HEK293 (cell line): ENCODE measurements at regions not wholly inside any gene's neighbourhood (a gene's known extent, or its start where the extent isn't known, plus 50 kb on each side); places are given as distances from the start of the nearest gene placed in this dataset.

ENCODE experiments used
- CTCF ChIA-PET: fragments of 350-600 bp; formaldehyde crosslinking; extraction: SDS; loops from one replicate; lab custom pipeline; 2021; ENCODE audit warnings: antibody characterized with exemption; lab: Yijun Ruan, JAX
- POLR2A ChIA-PET: fragments of 300-600 bp; formaldehyde crosslinking; extraction: SDS; loops from one replicate; lab custom pipeline; 2020; ENCODE audit warnings: antibody characterized with exemption, inconsistent platforms; lab: Yijun Ruan, JAX
- H3K27ac ChIP-seq: fragments of 200-500 bp; sonication (Bioruptor generic); 2 replicates; pipeline ENCODE4 v1.5.1; 2014; ENCODE audit warnings: low read depth, low read length, control low read depth, inconsistent platforms; ENCODE audit errors: extremely low read depth
- H3K36me3 ChIP-seq, 2 experiments: fragments of 200-500 bp in 1 of 2; sonication (Bioruptor generic) in 1 of 2; 1 replicate in 1 of 2; 2 replicates in 1 of 2; pipeline ENCODE4 v1.5.1; 2014 to 2017; ENCODE audit warnings: inconsistent platforms in 2 of 2, low read length in 2 of 2; ENCODE audit not compliant: control insufficient read depth in 2 of 2, insufficient read depth in 1 of 2
- H3K4me1 ChIP-seq: fragments of 200-500 bp; sonication (Bioruptor generic); 2 replicates; pipeline ENCODE4 v1.5.1; 2014; ENCODE audit warnings: mild to moderate bottlenecking, low read length, inconsistent platforms; ENCODE audit not compliant: control insufficient read depth, insufficient read depth
- H3K4me3 ChIP-seq: 2 replicates; pipeline ENCODE4 v1.5.1; 2011; ENCODE audit warnings: low read depth, mild to moderate bottlenecking, control low read depth, low read length, moderate library complexity
- H3K9me3 ChIP-seq: fragments of 200-500 bp; sonication (Bioruptor generic); 2 replicates; pipeline ENCODE4 v1.5.1; 2014; ENCODE audit warnings: low read depth, low read length, inconsistent platforms; ENCODE audit not compliant: control insufficient read depth, insufficient read depth
- BCL11A ChIP-seq: fragments of 450-650 bp; formaldehyde crosslinking; IDR thresholded peaks from 2 replicates; pipeline ENCODE4 v1.5.1; 2016; ENCODE audit warnings: low read depth, missing biosample characterization, missing genetic modification characterization
- GLIS2 ChIP-seq: fragments of 450-650 bp; formaldehyde crosslinking; IDR thresholded peaks from 2 replicates; pipeline ENCODE4 v1.5.1; 2016; ENCODE audit warnings: missing biosample characterization, missing genetic modification characterization
- IKZF3 ChIP-seq: fragments of 450-650 bp; IDR thresholded peaks from 2 replicates; pipeline ENCODE4 v1.5.0; 2018; ENCODE audit warnings: missing biosample characterization, mild to moderate bottlenecking, missing genetic modification characterization, moderate library complexity
- ZBTB10 ChIP-seq: fragments of 450-650 bp; formaldehyde crosslinking; IDR thresholded peaks from 2 replicates; pipeline ENCODE4 v1.5.1; 2016; ENCODE audit warnings: missing biosample characterization, missing genetic modification characterization
- ZBTB20 ChIP-seq: fragments of 450-650 bp; formaldehyde crosslinking; IDR thresholded peaks from 2 replicates; pipeline ENCODE4 v1.5.1; 2016; ENCODE audit warnings: missing biosample characterization, missing genetic modification characterization
- ZFP3 ChIP-seq: fragments of 450-650 bp; formaldehyde crosslinking; IDR thresholded peaks from 2 replicates; pipeline ENCODE4 v1.5.1; 2016; ENCODE audit warnings: low read depth, missing biosample characterization, missing genetic modification characterization
- ZNF133 ChIP-seq: fragments of 450-650 bp; formaldehyde crosslinking; IDR thresholded peaks from 2 replicates; pipeline ENCODE4 v1.5.1; 2016; ENCODE audit warnings: missing biosample characterization, missing genetic modification characterization
- ZNF221 ChIP-seq: fragments of 450-650 bp; formaldehyde crosslinking; IDR thresholded peaks from 2 replicates; pipeline ENCODE4 v1.5.1; 2017; ENCODE audit warnings: missing biosample characterization, missing genetic modification characterization, borderline replicate concordance
- ZNF324 ChIP-seq: fragments of 450-650 bp; formaldehyde crosslinking; IDR thresholded peaks from 2 replicates; pipeline ENCODE4 v1.5.1; 2016; ENCODE audit warnings: missing biosample characterization, missing genetic modification characterization
- ZNF37A ChIP-seq: fragments of 450-650 bp; IDR thresholded peaks from 2 replicates; pipeline ENCODE4 v1.5.1; 2018; ENCODE audit warnings: missing biosample characterization, missing genetic modification characterization
- ZNF521 ChIP-seq: fragments of 450-650 bp; formaldehyde crosslinking; IDR thresholded peaks from 2 replicates; pipeline ENCODE4 v1.5.1; 2017; ENCODE audit warnings: missing biosample characterization, mild to moderate bottlenecking, missing genetic modification characterization
- ZNF558 ChIP-seq: fragments of 450-650 bp; formaldehyde crosslinking; IDR thresholded peaks from 2 replicates; pipeline ENCODE4 v1.5.1; 2016; ENCODE audit warnings: missing biosample characterization, missing genetic modification characterization
- ZNF830 ChIP-seq: fragments of 450-650 bp; IDR thresholded peaks from 2 replicates; pipeline ENCODE4 v1.5.0; 2018; ENCODE audit warnings: missing biosample characterization, missing genetic modification characterization, low read depth, mild to moderate bottlenecking, moderate library complexity
- ZSCAN18 ChIP-seq: fragments of 450-650 bp; formaldehyde crosslinking; IDR thresholded peaks from 2 replicates; pipeline ENCODE4 v1.5.1; 2016; ENCODE audit warnings: missing biosample characterization, missing genetic modification characterization
- TF ChIP-seq, protein P1 (sequence below): fragments of 450-650 bp; formaldehyde crosslinking; IDR thresholded peaks from 2 replicates; pipeline ENCODE4 v1.5.1; 2016; ENCODE audit warnings: missing biosample characterization, missing genetic modification characterization
- TF ChIP-seq, protein P2 (sequence below): fragments of 450-650 bp; formaldehyde crosslinking; IDR thresholded peaks from 2 replicates; pipeline ENCODE4 v1.5.1; 2016; ENCODE audit warnings: missing biosample characterization, missing genetic modification characterization
- TF ChIP-seq, protein P3 (sequence below): fragments of 450-650 bp; formaldehyde crosslinking; IDR thresholded peaks from 2 replicates; pipeline ENCODE4 v1.5.1; 2016; ENCODE audit warnings: missing biosample characterization, missing genetic modification characterization, borderline replicate concordance
- TF ChIP-seq, protein P4 (sequence below): fragments of 450-650 bp; formaldehyde crosslinking; IDR thresholded peaks from 2 replicates; pipeline ENCODE4 v1.5.1; 2016; ENCODE audit warnings: missing biosample characterization, missing genetic modification characterization

GRCh38 chr10:106440355-106440754 lies 724.2 kb downstream of the SORCS1 start:
- no peak for TF ChIP-seq ZFP3
- TF ChIP-seq, protein P1, sequence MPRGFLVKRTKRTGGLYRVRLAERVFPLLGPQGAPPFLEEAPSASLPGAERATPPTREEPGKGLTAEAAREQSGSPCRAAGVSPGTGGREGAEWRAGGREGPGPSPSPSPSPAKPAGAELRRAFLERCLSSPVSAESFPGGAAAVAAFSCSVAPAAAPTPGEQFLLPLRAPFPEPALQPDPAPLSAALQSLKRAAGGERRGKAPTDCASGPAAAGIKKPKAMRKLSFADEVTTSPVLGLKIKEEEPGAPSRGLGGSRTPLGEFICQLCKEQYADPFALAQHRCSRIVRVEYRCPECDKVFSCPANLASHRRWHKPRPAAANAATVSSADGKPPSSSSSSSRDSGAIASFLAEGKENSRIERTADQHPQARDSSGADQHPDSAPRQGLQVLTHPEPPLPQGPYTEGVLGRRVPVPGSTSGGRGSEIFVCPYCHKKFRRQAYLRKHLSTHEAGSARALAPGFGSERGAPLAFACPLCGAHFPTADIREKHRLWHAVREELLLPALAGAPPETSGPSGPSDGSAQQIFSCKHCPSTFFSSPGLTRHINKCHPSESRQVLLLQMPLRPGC (tag by site-specific recombination) = no peak
- TF ChIP-seq ZNF521 (tag by site-specific recombination) = no peak
- no peak for TF ChIP-seq GLIS2 (tag by site-specific recombination)
- no peak for TF ChIP-seq ZNF133
- POLR2A ChIA-PET = interaction anchor here (0.6 kb wide), 1 partner anchor 556 kb away, joined by 3 read pairs; no protein-coding TSS in a partner anchor
- H3K4me3 ChIP-seq = no peak overlapping the region
- no peaks in the 10 kb centered on the region for H3K9me3 ChIP-seq
- no peaks in the 10 kb centered on the region for H3K36me3 ChIP-seq
- H3K27ac ChIP-seq = no peak overlapping the region
- 0 out of 2 replicates have a peak, but pooled peaks cover 4% of the 10 kb centered on the region for H3K4me1 ChIP-seq
- CTCF ChIA-PET = no interaction called here

DNA sequence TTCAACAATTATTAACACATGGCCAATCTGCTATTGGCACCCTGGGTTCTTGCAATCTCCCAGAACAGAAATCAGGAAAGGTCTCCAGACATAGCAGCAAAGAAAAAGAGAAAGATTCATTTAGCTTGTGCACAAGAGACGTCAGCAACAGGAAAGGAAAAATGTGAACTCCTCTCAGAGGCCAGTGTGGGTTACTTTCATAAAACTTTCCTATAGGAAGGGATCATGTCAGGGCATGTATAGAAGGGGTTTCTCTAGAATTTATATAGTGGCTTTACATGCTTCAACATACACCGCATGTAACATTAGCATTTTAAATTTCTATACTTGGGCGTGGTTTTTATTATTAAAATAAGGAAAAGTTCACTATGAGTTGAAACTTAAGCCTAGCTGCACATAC lies 725.1 kb downstream of the SORCS1 start:
- ChIA-PET CTCF (no interaction called here), POLR2A (no interaction called here)
- no peak for TF ChIP-seq ZNF324
- TF ChIP-seq BCL11A (tag by site-specific recombination) = no peak
- TF ChIP-seq ZBTB10 (tag by site-specific recombination) = no peak
- no peak for TF ChIP-seq ZNF830
- TF ChIP-seq, protein P2, sequence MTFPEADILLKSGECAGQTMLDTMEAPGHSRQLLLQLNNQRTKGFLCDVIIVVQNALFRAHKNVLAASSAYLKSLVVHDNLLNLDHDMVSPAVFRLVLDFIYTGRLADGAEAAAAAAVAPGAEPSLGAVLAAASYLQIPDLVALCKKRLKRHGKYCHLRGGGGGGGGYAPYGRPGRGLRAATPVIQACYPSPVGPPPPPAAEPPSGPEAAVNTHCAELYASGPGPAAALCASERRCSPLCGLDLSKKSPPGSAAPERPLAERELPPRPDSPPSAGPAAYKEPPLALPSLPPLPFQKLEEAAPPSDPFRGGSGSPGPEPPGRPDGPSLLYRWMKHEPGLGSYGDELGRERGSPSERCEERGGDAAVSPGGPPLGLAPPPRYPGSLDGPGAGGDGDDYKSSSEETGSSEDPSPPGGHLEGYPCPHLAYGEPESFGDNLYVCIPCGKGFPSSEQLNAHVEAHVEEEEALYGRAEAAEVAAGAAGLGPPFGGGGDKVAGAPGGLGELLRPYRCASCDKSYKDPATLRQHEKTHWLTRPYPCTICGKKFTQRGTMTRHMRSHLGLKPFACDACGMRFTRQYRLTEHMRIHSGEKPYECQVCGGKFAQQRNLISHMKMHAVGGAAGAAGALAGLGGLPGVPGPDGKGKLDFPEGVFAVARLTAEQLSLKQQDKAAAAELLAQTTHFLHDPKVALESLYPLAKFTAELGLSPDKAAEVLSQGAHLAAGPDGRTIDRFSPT (tag by site-specific recombination) = no peak
- no peak for TF ChIP-seq IKZF3
- no peak for TF ChIP-seq ZBTB20 (tag by site-specific recombination)
- TF ChIP-seq ZNF521 (tag by site-specific recombination) = no peak
- no peak for TF ChIP-seq ZNF37A (tag by site-specific recombination)
- TF ChIP-seq ZNF558 (tag by site-specific recombination) = no peak
- TF ChIP-seq ZSCAN18 (tag by site-specific recombination) = no peak
- TF ChIP-seq, protein P3, sequence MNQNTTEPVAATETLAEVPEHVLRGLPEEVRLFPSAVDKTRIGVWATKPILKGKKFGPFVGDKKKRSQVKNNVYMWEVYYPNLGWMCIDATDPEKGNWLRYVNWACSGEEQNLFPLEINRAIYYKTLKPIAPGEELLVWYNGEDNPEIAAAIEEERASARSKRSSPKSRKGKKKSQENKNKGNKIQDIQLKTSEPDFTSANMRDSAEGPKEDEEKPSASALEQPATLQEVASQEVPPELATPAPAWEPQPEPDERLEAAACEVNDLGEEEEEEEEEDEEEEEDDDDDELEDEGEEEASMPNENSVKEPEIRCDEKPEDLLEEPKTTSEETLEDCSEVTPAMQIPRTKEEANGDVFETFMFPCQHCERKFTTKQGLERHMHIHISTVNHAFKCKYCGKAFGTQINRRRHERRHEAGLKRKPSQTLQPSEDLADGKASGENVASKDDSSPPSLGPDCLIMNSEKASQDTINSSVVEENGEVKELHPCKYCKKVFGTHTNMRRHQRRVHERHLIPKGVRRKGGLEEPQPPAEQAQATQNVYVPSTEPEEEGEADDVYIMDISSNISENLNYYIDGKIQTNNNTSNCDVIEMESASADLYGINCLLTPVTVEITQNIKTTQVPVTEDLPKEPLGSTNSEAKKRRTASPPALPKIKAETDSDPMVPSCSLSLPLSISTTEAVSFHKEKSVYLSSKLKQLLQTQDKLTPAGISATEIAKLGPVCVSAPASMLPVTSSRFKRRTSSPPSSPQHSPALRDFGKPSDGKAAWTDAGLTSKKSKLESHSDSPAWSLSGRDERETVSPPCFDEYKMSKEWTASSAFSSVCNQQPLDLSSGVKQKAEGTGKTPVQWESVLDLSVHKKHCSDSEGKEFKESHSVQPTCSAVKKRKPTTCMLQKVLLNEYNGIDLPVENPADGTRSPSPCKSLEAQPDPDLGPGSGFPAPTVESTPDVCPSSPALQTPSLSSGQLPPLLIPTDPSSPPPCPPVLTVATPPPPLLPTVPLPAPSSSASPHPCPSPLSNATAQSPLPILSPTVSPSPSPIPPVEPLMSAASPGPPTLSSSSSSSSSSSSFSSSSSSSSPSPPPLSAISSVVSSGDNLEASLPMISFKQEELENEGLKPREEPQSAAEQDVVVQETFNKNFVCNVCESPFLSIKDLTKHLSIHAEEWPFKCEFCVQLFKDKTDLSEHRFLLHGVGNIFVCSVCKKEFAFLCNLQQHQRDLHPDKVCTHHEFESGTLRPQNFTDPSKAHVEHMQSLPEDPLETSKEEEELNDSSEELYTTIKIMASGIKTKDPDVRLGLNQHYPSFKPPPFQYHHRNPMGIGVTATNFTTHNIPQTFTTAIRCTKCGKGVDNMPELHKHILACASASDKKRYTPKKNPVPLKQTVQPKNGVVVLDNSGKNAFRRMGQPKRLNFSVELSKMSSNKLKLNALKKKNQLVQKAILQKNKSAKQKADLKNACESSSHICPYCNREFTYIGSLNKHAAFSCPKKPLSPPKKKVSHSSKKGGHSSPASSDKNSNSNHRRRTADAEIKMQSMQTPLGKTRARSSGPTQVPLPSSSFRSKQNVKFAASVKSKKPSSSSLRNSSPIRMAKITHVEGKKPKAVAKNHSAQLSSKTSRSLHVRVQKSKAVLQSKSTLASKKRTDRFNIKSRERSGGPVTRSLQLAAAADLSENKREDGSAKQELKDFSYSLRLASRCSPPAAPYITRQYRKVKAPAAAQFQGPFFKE (tag by site-specific recombination) = no peak
- no peak for TF ChIP-seq ZNF221 (tag by site-specific recombination)
- TF ChIP-seq, protein P4, sequence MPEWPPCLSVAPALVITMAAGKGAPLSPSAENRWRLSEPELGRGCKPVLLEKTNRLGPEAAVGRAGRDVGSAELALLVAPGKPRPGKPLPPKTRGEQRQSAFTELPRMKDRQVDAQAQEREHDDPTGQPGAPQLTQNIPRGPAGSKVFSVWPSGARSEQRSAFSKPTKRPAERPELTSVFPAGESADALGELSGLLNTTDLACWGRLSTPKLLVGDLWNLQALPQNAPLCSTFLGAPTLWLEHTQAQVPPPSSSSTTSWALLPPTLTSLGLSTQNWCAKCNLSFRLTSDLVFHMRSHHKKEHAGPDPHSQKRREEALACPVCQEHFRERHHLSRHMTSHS (tag by site-specific recombination) = no peak
- Histone ChIP-seq H3K4me3 (no peak overlapping the region), H3K4me1 (0 out of 2 replicates have a peak, but pooled peaks cover 4% of the 10 kb centered on the region), H3K36me3 (no peaks in the 10 kb centered on the region), H3K9me3 (no peaks in the 10 kb centered on the region), H3K27ac (no peak overlapping the region)
